SU-DHL-6 (cell line): ENCODE measurements at regions not wholly inside any gene's neighbourhood (a gene's known extent, or its start where the extent isn't known, plus 50 kb on each side); places are given as distances from the start of the nearest gene placed in this dataset.
"Not testable (repeated sequence)": the region's sequence is repeated elsewhere in the genome, so short reads cannot be mapped to it uniquely, and the experiment has no call there.

Source experiments
- H2AFZ ChIP-seq: fragments of 200-600 bp; sonication (generic); 2 replicates; pipeline ENCODE4 v1.6.1; 2014; ENCODE audit warnings: low read depth, mild to moderate bottlenecking, moderate library complexity, mixed read lengths, antibody characterized with exemption, low read length; ENCODE audit not compliant: severe bottlenecking
- H3F3A ChIP-seq: fragments of 200-600 bp; shearing (Covaris generic); 2 replicates; pipeline ENCODE4 v1.6.0; 2016; ENCODE audit warnings: antibody characterized with exemption, mild to moderate bottlenecking; ENCODE audit not compliant: insufficient read depth
- H3K27ac ChIP-seq: fragments of 200-600 bp; sonication (generic); 2 replicates; pipeline ENCODE4 v1.5.1; 2016; ENCODE audit warnings: low read depth, mild to moderate bottlenecking, low read length, moderate library complexity, mixed read lengths
- H3K27me3 ChIP-seq: fragments of 200-600 bp; sonication (generic), shearing (Covaris generic); 2 replicates; pipeline ENCODE4 v1.6.0; 2014; ENCODE audit warnings: mild to moderate bottlenecking, low read length
- H3K36me3 ChIP-seq: fragments of 200-600 bp; sonication (generic); 2 replicates; pipeline ENCODE4 v1.6.1; 2014; ENCODE audit warnings: mild to moderate bottlenecking, low read length, mixed read lengths
- H3K4me2 ChIP-seq: fragments of 300-600, 200-600 bp; shearing (Covaris generic), sonication (generic); 2 replicates; pipeline ENCODE4 v1.6.0; 2014; ENCODE audit warnings: low read length, low read depth, mild to moderate bottlenecking; ENCODE audit not compliant: poor library complexity, severe bottlenecking
- H3K4me3 ChIP-seq: fragments of 200-600 bp; sonication (generic); 2 replicates; pipeline ENCODE4 v1.5.1; 2014; ENCODE audit warnings: antibody characterized with exemption, low read length, mild to moderate bottlenecking, mixed read lengths; ENCODE audit not compliant: insufficient read depth, poor library complexity, severe bottlenecking
- H3K79me2 ChIP-seq: fragments of 200-600 bp; sonication (generic); 2 replicates; pipeline ENCODE4 v1.6.1; 2014; ENCODE audit warnings: mild to moderate bottlenecking, low read length, moderate library complexity; ENCODE audit not compliant: insufficient read depth
- H3K9ac ChIP-seq: fragments of 200-600 bp; sonication (generic); 2 replicates; pipeline ENCODE4 v1.7.0; 2014; ENCODE audit warnings: mild to moderate bottlenecking, low read length
- H3K9me2 ChIP-seq: fragments of 200-600 bp; sonication (generic); replicated peaks from 2 replicates; pipeline ENCODE4 v1.6.1; 2014; ENCODE audit warnings: low read length; ENCODE audit not compliant: insufficient read depth
- H3K9me3 ChIP-seq: fragments of 200-600 bp; sonication (generic); 2 replicates; pipeline ENCODE4 v1.6.1; 2014; ENCODE audit warnings: low read length, mixed read lengths; ENCODE audit not compliant: insufficient read depth
- H4K20me1 ChIP-seq: fragments of 200-600 bp; sonication (generic); 2 replicates; pipeline ENCODE4 v1.6.1; 2014; ENCODE audit warnings: low read depth, mild to moderate bottlenecking, antibody characterized with exemption, low read length, moderate library complexity, mixed read lengths
- EZH2phosphoT487 ChIP-seq: fragments of 200-600 bp; sonication (generic), shearing (Covaris generic); conservative IDR thresholded peaks from 2 replicates; pipeline ENCODE4 v1.6.1; 2018; ENCODE audit warnings: mild to moderate bottlenecking, antibody characterized with exemption, low read length, moderate library complexity, mixed read lengths
- TF ChIP-seq, protein P1 (sequence below): fragments of 200-600 bp; sonication (generic); IDR thresholded peaks from one replicate; pipeline ENCODE4 v1.5.1; 2017; ENCODE audit warnings: antibody characterized with exemption, mild to moderate bottlenecking, low read length, moderate library complexity; ENCODE audit not compliant: insufficient read depth, poor library complexity, severe bottlenecking

DNA sequence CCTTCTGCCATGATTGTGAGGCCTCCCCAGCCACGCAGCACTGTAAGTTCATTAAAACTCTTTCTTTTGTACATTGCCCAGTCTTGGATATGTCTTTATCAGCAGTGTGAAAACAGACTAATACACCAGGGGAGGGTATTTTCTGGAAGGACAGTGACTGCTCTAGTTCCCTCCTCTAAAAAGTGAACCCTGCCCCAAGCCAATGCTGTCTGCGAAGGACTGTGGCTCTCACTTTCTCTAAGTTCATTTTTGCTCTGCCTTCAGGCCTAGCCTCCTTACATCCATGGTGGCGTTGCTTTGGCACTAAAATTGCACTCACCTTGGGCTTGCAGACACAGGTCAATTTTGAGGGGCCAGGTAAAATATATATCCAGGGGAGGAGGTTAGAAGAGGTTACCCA lies 323.0 kb downstream of the VRK1 start:
- no peaks in the 10 kb centered on the region for H3F3A ChIP-seq
- H3K4me2 ChIP-seq = no peak overlapping the region
- H3K27me3 ChIP-seq = no peaks in the 10 kb centered on the region
- no peaks in the 10 kb centered on the region for H3K36me3 ChIP-seq
- no peaks in the 10 kb centered on the region for H3K9me3 ChIP-seq
- no peak for TF ChIP-seq EZH2phosphoT487
- TF ChIP-seq, protein P1, sequence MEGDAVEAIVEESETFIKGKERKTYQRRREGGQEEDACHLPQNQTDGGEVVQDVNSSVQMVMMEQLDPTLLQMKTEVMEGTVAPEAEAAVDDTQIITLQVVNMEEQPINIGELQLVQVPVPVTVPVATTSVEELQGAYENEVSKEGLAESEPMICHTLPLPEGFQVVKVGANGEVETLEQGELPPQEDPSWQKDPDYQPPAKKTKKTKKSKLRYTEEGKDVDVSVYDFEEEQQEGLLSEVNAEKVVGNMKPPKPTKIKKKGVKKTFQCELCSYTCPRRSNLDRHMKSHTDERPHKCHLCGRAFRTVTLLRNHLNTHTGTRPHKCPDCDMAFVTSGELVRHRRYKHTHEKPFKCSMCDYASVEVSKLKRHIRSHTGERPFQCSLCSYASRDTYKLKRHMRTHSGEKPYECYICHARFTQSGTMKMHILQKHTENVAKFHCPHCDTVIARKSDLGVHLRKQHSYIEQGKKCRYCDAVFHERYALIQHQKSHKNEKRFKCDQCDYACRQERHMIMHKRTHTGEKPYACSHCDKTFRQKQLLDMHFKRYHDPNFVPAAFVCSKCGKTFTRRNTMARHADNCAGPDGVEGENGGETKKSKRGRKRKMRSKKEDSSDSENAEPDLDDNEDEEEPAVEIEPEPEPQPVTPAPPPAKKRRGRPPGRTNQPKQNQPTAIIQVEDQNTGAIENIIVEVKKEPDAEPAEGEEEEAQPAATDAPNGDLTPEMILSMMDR = no peak
- no peaks in the 10 kb centered on the region for H4K20me1 ChIP-seq
- no peaks in the 10 kb centered on the region for H3K9me2 ChIP-seq
- no peak overlapping the region for H3K27ac ChIP-seq
- H2AFZ ChIP-seq = no peak overlapping the region
- H3K9ac ChIP-seq = no peak overlapping the region
- H3K4me3 ChIP-seq = no peak overlapping the region
- no peaks in the 10 kb centered on the region for H3K79me2 ChIP-seq

DNA sequence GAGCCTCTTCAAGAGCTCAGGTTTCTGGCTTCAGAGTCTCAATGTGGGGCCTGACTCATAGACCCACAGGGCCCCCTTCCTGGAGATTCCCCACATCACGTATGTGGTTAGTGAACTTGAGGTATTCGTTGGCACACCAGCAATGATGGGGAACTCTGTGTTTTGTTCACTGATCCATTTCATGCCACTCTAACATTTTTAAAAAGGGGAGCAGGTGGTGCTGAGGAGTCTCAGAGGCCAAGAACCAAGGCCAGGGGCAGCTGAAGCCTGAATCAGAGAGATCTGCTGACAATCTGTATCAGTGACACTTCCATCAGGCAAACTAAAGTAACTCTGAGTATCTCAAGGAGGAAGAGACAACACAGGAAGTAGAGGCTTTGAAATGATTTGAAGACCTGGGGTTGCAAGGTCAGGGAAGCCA lies 323.4 kb downstream of the VRK1 start:
- Histone ChIP-seq H3F3A (no peaks in the 10 kb centered on the region), H3K9ac (no peak overlapping the region), H3K27me3 (no peaks in the 10 kb centered on the region), H3K79me2 (no peaks in the 10 kb centered on the region), H3K9me2 (no peaks in the 10 kb centered on the region), H3K36me3 (no peaks in the 10 kb centered on the region), H3K4me3 (no peak overlapping the region), H4K20me1 (no peaks in the 10 kb centered on the region), H3K4me2 (no peak overlapping the region), H2AFZ (no peak overlapping the region), H3K9me3 (no peaks in the 10 kb centered on the region), H3K27ac (no peak overlapping the region)
- TF ChIP-seq, protein P1 = no peak
- TF ChIP-seq EZH2phosphoT487 = no peak

DNA sequence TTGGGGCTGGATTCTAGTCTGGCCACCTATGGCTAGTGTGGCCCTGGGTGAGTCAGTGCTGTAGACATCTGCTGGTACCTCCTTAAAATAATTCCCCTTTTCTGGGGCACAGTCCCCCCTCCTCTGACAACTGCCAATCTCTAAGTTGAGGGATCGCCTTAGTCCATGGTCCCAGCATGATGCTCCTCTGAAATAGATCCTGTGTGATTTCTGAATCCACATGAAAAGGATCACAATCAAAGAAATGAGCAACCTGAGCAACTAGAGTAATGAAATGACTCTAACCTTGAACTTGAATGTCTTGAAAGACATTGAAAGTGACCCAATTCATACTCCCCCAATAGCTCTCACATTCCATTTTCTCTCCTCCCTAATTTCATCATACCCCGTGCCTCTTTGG lies 332.5 kb downstream of the VRK1 start:
- no peaks in the 10 kb centered on the region for H3K36me3 ChIP-seq
- H3K27ac ChIP-seq = no peak overlapping the region
- H3K79me2 ChIP-seq = no peaks in the 10 kb centered on the region
- H3K9me3 ChIP-seq = no peaks in the 10 kb centered on the region
- H4K20me1 ChIP-seq = no peaks in the 10 kb centered on the region
- TF ChIP-seq EZH2phosphoT487 = no peak
- no peak overlapping the region for H3K9ac ChIP-seq
- no peak overlapping the region for H3K4me2 ChIP-seq
- H3F3A ChIP-seq = no peaks in the 10 kb centered on the region
- no peak overlapping the region for H3K4me3 ChIP-seq
- H2AFZ ChIP-seq = no peak overlapping the region
- no peaks in the 10 kb centered on the region for H3K9me2 ChIP-seq
- H3K27me3 ChIP-seq = no peaks in the 10 kb centered on the region

DNA sequence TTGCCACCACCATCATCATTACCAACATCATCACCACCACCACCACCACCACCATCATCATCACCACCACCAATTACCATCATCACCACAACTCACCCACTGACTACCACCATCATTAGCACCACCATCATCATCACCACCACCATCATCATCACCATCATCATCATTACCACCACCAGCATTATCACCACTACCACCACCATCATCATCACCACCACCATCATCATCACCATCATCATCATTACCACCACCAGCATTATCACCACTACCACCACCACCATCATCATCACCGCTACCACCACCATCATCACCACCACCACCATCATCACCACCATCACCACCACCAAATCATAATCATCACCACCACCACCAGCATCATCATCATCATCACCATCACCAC lies 338.7 kb downstream of the VRK1 start:
- not testable (repeated sequence) for H3K27ac ChIP-seq, H3K79me2 ChIP-seq, H3K36me3 ChIP-seq, H4K20me1 ChIP-seq, H3K4me3 ChIP-seq, H3K4me2 ChIP-seq, H3K9me2 ChIP-seq, H3F3A ChIP-seq, H3K9me3 ChIP-seq, H3K9ac ChIP-seq, H3K27me3 ChIP-seq, H2AFZ ChIP-seq
